HCEC 1CT (cell line): ENCODE measurements at regions not wholly inside any gene's neighbourhood (a gene's known extent, or its start where the extent isn't known, plus 50 kb on each side); places are given as distances from the start of the nearest gene placed in this dataset.
"Not testable (repeated sequence)": the region's sequence is repeated elsewhere in the genome, so short reads cannot be mapped to it uniquely, and the experiment has no call there.

Source experiments
- DNase-seq: peaks from one replicate; pipeline ENCODE4 v3.0.0-alpha.2; 2017

DNA sequence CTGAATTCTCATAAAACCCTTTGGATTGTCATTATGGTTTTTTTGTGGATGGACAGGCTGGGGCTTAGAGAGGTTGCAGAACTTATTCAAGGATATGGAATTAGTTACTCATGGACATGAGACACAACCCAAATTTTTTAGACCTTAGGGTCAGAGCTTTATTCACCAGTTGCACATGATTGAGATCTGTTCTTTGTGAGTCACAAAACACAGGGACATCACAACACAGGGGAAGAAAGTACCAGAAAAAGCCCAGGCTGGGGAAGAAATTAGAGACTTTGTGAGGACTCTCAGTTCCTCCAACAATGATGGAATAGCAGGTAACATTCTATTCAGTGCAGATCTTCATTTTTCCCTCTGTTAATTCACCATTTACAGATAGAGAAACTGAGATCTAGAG lies 602.4 kb upstream of the CPEB2 start:
- peak; percentile 41 for DNase-seq

DNA sequence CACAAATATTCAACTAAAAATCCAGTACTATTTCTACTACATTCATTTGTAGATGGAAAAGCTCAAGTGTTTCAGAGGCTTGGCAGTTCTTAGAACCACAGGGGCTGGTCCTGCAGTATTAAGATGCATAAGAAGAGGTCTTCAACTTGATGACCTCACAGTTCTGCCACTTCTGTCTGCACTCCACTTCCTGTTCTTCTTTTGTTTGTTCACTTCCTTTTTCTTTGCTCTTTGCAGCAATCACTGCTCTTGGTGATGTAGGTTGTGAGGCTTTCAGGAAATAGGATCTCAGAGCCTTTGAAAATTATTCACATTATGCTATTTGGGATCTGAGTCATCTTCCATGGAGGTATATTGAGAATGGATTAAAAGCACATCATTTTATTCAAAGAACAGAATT lies 602.0 kb upstream of the CPEB2 start:
- peak; percentile 29 for DNase-seq

GRCh38 chr4:14403132-14403531 lies 599.1 kb upstream of the CPEB2 start:
- no peak for DNase-seq

DNA sequence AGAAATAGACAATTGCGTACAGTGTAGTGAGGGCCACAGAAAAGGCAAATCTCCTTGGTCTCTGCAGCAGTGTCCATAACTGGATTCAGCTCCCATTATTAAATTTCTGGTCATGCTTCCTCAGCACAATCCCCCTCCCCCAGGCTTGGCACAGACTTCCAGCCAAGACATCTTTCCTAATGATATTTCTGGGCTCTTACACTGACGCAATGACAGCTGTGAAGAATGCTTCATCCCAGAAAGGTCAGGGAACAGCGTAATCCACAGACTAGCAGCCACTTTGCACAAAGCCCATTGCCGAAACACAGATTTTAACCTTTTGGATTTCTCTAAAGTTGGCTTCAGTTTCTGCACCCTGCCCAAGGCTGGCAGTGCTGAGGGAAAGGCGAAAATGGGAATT lies 597.6 kb upstream of the CPEB2 start:
- peak; percentile 4 for DNase-seq

- no peak for DNase-seq
Observed at GRCh38 chr4:14410516-14410915, 591.8 kb upstream of the CPEB2 start.

DNA sequence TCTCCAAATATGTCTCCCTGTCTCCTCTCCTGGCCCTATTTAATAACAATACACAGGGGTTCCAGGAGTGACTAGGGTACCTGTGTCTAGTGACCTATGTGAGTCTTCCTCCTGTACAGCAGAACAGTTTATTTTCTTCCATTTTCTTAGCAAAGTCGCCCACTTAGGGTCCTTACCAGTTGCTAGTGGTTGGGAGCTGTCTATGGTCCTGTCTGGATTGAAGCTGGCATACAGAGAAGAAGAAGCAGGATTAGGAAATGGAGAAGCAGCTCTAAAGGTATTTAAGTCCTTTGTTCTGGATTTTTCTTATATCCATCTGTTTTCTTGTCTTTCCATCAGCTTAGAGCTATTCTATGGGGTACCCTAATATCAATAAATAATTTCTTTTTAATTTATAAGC lies 587.1 kb upstream of the CPEB2 start:
- DNase-seq = no peak

DNA sequence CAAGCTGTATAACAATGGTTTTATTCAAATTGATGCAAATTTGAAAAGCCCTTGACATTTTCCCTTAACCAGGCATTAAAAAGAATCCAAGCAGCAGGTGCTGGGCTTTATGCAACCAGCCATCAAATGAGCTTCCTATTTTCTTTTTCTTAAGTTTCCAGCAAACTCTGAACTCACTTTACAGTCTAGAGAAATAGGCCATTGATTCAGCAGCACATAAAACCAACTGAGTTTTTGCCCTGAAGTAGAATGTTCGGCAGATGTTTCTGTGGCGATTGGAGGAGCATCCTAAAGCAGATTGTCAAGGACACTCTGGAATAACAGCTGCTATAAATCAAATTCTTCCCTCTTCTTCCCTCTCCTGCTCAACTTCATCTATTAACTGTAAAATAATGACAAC lies 582.8 kb upstream of the CPEB2 start:
- no peak for DNase-seq

DNA sequence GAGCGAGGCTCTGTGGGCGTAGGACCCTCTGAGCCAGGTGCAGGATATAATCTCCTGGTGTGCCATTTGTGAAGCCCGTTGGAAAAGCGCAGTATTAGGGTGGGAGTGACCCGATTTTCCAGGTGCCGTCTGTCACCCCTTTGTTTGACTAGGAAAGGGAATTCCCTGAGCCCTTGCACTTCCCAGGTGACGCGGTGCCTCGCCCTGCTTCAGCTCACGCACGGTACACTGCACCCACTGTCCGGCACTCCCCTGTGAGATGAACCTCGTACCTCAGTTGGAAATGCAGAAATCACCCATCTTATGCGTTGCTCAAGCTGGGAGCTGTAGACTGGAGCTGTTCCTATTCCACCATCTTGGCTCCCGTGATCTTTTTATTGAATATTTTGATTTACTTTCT lies 576.0 kb upstream of the CPEB2 start:
- not testable (repeated sequence) for DNase-seq

GRCh38 chr4:14428125-14428524 lies 574.2 kb upstream of the CPEB2 start:
- peak; percentile 80 for DNase-seq

- no peak for DNase-seq
Observed at GRCh38 chr4:14431155-14432134, 570.8 kb upstream of the CPEB2 start.

GRCh38 chr4:14434483-14434882 lies 567.8 kb upstream of the CPEB2 start:
- peak; percentile 8 for DNase-seq

DNA sequence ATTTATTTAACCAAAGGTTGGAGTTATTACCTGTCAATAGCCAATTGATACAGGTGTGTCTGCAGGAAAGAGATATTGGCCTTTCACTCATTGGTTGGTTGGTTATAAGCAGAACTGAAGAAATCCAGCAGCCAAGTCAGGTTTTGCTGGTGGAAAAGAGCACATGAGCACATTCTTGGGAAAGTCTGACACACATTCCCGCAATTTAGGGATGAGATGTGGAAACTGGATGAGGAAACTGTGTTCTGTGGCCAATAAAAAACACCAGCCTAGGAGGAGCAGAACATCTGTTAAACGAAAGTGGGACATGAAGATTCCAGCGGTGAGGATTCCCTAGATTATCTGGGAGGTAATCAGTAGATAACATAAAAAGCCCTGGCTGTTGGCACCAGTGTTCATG lies 567.4 kb upstream of the CPEB2 start:
- peak; percentile 51 for DNase-seq

DNA sequence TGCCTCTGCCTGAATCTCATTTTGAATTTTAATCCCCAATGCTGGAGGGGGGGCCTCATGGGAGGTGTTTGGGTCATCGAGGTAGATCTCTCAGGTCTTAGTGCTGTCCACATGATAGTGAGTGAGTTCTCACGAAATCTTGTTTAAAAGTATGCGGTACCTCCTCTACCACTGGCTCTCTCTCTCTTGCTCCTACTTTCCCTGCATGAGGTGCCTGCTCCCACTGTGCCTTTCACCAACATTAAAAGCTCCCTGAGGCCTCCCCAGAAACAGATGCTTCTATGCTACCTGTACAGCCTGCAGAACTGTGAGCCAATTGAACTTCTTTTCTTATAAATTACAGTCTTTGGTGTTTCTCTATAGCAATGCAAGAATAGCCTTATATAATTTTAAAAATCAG lies 560.7 kb upstream of the CPEB2 start:
- no peak for DNase-seq

DNA sequence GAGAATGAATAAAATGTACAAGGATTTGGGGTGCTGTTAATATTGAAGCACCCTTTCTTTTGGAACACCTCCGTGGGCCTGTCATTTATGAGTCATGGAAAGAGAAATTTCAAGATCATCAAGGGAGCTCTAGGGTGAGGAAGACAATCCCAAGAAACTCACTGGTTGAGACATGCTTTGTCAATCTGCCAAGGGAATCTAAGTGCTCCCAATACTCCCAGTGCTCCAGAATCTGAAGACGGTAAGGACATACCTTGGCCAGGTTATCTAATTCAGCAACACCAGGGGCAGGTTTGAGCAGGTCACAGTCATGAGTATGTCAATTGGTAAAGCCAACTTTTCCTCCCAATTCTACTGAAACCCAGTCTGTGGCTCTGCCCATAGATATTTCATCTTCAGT lies 556.4 kb upstream of the CPEB2 start:
- DNase-seq = peak; percentile 66

GRCh38 chr4:14446311-14446710 lies 556.0 kb upstream of the CPEB2 start:
- peak; percentile 82 for DNase-seq

DNA sequence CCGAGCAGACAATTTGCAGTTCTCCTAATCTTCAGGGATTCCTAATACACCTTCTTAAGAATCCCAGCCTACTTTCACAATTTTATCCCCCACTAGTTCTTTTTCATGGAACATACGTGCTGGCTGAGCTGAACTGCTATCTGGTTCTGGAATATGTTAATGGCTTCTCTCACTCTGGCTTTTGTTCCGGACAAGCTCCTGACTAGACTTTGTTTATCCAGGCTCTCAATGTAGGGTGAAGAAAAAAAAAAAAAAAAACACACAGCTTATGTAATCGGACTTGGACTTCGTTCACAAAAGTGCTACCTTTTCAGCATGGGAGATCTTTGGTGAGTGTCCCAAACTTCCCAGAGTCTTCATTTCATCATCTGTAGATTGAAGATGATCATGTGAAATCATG lies 555.4 kb upstream of the CPEB2 start:
- DNase-seq = no peak

GRCh38 chr4:14449308-14449707 lies 553.0 kb upstream of the CPEB2 start:
- DNase-seq = no peak

- no peak for DNase-seq
Observed at GRCh38 chr4:14452001-14452400, 550.3 kb upstream of the CPEB2 start.

- DNase-seq = no peak
Observed at GRCh38 chr4:14452764-14453163, 549.5 kb upstream of the CPEB2 start.

DNA sequence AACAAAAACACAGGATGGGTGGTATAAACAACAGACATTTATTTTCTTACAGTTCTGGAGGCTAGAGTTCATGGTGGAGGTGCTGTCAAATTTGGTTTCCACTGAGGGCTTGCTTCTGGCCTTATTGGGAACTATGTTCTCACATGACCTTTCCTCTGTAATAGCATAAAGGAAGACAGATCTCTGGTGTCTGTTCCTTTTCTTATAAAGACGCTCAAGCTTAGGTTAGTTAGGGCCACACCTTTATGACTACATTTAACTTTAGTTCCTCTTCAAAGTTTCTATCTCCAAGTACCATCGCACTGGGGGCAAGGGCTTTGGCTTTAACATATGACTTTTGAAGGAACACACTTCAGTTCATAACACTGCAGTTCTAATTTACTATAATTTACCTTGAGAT lies 543.8 kb upstream of the CPEB2 start:
- no peak for DNase-seq

DNA sequence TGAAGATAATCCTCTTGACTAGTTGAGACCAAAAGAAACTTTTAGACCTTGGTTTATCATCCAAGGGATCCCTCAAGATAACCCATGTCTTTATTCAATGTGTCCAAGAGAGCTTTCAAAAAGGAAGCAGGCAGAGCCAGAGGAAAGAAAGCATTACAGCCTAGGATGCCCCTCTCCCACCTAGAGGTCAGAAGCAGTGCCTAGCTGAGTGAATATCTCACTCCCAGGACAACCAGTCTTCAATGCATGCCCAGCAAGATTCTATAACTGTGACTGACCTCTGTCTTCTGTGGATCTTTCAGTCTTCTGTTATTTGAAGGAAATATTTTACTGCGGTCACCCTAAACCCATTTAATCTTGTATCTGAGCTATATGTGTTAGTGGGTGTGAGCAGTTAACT lies 537.2 kb upstream of the CPEB2 start:
- DNase-seq = no peak

DNA sequence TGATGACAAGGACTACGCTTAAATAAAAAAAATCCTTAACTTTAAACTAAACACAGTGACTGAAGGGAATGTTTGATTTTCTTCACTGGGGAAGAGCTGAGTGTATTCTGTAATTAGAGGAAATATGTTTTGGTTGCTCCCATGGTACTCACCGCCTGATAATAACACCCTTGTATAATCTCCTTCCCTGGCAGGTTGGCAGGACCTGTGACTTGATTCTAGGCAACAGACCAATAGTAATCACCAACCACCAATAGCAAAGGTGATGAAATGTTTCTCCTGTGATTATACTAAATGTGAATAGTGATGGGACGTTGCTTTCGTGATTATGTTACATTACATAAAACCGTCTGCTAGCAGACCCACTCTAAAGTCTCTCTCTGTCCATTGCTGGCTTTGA lies 536.8 kb upstream of the CPEB2 start:
- DNase-seq = no peak

DNA sequence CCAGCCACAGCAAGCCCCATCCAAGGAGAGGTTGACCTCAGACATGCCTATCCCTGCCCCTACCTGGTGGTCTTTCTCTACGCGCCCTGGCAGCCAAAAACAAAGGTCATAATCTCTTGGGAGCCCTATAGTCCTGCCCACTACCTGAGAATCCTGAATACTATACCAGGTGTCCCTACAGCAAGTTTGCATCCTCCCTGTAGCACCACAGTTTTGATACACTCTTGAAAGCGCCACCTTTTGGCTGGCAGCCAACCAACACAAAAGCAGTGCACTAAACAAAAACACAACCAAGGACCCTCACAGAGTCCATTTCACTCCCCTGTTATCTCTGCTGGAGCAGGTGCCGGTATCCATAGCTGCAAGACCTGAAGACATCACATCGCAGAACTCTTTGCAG lies 523.8 kb upstream of the CPEB2 start:
- DNase-seq = no peak

DNA sequence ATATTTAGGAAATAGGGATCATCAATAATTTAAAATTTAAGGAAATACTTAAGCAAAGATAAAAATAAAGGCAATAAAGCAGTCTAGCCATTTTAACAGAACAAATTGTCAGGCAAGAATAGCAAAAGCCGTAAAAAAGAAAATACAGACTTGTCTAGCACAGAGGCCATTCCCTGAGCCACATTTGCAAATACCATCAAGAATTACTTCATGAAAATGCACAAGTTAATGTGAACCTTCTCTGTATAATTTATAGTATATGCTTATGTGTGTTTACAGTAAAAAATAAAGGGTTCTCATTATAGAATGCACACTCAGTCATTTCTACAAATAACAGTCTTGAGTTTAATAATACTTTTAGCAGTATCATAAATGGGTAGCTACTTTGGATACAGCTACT lies 505.9 kb upstream of the CPEB2 start:
- no peak for DNase-seq

DNA sequence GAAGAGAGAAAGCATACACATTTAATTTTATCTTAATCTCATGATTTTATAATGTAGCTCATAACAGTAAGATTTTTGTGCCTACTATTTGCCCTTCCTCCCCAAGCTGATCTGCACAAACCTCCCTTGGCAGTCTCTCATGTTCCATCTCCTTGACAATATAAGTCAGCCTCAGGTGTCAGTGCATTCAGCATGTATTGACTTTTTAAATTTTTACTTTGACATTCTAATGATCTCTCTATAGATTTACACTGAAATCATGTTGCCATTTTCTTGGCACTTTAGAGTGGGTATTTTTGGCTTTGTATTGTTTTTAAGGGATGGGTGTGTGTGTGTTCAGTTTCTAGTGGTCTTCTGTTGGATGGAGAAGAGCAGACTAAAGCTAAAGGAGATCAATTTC lies 505.3 kb upstream of the CPEB2 start:
- no peak for DNase-seq
